Brain microvascular endothelial cell (primary cell): ENCODE measurements at regions not wholly inside any gene's neighbourhood (a gene's known extent, or its start where the extent isn't known, plus 50 kb on each side); places are given as distances from the start of the nearest gene placed in this dataset.

Experiments
- DNase-seq: peaks from one replicate; pipeline ENCODE4 v3.0.0-alpha.2; 2020
- H3K27ac ChIP-seq: fragments of 250-450 bp; sonication (Bioruptor Pico); 2 replicates; pipeline ENCODE4 v1.5.1; 2020; ENCODE audit warnings: mild to moderate bottlenecking, moderate library complexity
- H3K27me3 ChIP-seq: fragments of 250-450 bp; sonication (Bioruptor Pico); replicated peaks from 2 replicates; pipeline ENCODE4 v1.5.1; 2020; ENCODE audit warnings: mild to moderate bottlenecking
- H3K36me3 ChIP-seq: fragments of 250-450 bp; sonication (Bioruptor Pico); replicated peaks from 2 replicates; pipeline ENCODE4 v1.5.1; 2020; ENCODE audit warnings: mild to moderate bottlenecking
- H3K4me3 ChIP-seq: 2 replicates; pipeline ENCODE4 v1.5.1; 2011; ENCODE audit warnings: low read depth, mild to moderate bottlenecking, control low read depth, low read length, moderate library complexity
- in situ Hi-C: cut with HindIII; loops from 2 replicates; pipeline ENCODE4 v1.10.0; 2017; ENCODE audit warnings: low sequenced_read_pairs, low pct_ligation_motif_present
- TF ChIP-seq, protein P1 (sequence below): IDR thresholded peaks from 2 replicates; pipeline ENCODE4 v1.5.1; 2011; ENCODE audit warnings: low read depth, mild to moderate bottlenecking, moderate library complexity, low read length, control low read depth, inconsistent platforms; ENCODE audit errors: missing control alignments

DNA sequence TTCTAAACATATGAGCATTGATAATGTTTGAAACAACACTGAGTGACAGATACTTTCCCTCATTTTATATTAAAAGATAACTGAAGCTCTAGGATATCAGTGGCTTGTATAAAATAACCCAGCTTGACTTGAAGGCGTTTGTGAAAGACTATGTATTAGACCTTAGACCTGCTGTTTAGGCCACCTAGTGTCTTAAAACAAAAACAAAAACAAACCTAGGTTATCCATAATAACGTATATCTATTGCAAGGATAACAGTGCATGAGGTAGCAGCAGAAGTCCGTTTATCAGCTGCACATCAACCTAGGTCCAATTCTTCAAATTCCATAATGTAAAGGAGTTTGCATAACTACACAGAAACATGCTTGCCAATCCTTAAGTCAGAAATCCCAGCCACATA is 79.5 kb upstream of the MAP2 start:
- H3K4me3 ChIP-seq = no peak overlapping the region
- in situ Hi-C loops = no loop called here
- TF ChIP-seq, protein P1, sequence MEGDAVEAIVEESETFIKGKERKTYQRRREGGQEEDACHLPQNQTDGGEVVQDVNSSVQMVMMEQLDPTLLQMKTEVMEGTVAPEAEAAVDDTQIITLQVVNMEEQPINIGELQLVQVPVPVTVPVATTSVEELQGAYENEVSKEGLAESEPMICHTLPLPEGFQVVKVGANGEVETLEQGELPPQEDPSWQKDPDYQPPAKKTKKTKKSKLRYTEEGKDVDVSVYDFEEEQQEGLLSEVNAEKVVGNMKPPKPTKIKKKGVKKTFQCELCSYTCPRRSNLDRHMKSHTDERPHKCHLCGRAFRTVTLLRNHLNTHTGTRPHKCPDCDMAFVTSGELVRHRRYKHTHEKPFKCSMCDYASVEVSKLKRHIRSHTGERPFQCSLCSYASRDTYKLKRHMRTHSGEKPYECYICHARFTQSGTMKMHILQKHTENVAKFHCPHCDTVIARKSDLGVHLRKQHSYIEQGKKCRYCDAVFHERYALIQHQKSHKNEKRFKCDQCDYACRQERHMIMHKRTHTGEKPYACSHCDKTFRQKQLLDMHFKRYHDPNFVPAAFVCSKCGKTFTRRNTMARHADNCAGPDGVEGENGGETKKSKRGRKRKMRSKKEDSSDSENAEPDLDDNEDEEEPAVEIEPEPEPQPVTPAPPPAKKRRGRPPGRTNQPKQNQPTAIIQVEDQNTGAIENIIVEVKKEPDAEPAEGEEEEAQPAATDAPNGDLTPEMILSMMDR = no peak
- no peak overlapping the region for H3K27ac ChIP-seq
- H3K27me3 ChIP-seq = no peaks in the 10 kb centered on the region
- no peak for DNase-seq
- H3K36me3 ChIP-seq = no peaks in the 10 kb centered on the region

GRCh38 chr2:209348433-209348832 is 75.4 kb upstream of the MAP2 start:
- no peak for DNase-seq
- H3K36me3 ChIP-seq = no peaks in the 10 kb centered on the region
- in situ Hi-C loops = no loop called here
- H3K27ac ChIP-seq = no peak overlapping the region
- TF ChIP-seq, protein P1 = no peak
- no peaks in the 10 kb centered on the region for H3K27me3 ChIP-seq
- H3K4me3 ChIP-seq = no peak overlapping the region

DNA sequence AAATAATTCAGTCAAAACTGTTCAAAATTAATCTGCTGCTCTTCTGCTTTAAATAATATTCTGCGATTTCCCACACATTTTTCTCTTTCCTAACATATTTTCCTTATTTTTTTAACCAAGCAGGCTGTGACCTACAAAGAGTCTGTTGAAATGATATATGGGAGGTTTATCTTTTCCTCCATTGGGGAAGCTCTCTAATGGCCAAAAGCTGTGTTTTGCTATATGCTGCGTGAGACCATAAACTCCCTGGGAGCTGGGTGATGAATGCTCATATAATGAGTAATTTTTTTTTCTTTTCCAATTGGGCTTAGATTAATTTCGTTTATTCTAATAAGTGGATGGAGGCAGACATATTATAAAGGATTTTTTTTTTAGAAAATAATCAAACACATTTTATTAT is 72.2 kb upstream of the MAP2 start:
- no peak for DNase-seq
- in situ Hi-C loops = no loop called here
- TF ChIP-seq, protein P1 = no peak
- Histone ChIP-seq H3K27me3 (no peaks in the 10 kb centered on the region), H3K4me3 (no peak overlapping the region), H3K27ac (no peak overlapping the region), H3K36me3 (no peaks in the 10 kb centered on the region)

GRCh38 chr2:209358992-209359391 is 64.9 kb upstream of the MAP2 start:
- H3K4me3 ChIP-seq = no peak overlapping the region
- no peaks in the 10 kb centered on the region for H3K27me3 ChIP-seq
- TF ChIP-seq, protein P1 = no peak
- no peaks in the 10 kb centered on the region for H3K36me3 ChIP-seq
- no peak for DNase-seq
- in situ Hi-C loops = no loop called here
- no peak overlapping the region for H3K27ac ChIP-seq

GRCh38 chr2:209367075-209367747 is 56.6 kb upstream of the MAP2 start:
- TF ChIP-seq, protein P1 = no peak
- H3K36me3 ChIP-seq = no peaks in the 10 kb centered on the region
- no peak overlapping the region for H3K27ac ChIP-seq
- H3K4me3 ChIP-seq = no peak overlapping the region
- H3K27me3 ChIP-seq = no peaks in the 10 kb centered on the region
- DNase-seq = no peak
- in situ Hi-C loops = no loop called here

GRCh38 chr2:209368406-209368805 is 55.4 kb upstream of the MAP2 start:
- no peak for DNase-seq
- TF ChIP-seq, protein P1 = no peak
- H3K4me3 ChIP-seq = no peak overlapping the region
- no peak overlapping the region for H3K27ac ChIP-seq
- no peaks in the 10 kb centered on the region for H3K27me3 ChIP-seq
- in situ Hi-C loops = no loop called here
- no peaks in the 10 kb centered on the region for H3K36me3 ChIP-seq
